GM23248 (cell line): ENCODE measurements at regions not wholly inside any gene's neighbourhood (a gene's known extent, or its start where the extent isn't known, plus 50 kb on each side); places are given as distances from the start of the nearest gene placed in this dataset.

Experiments used
- DNase-seq: peaks from one replicate; pipeline ENCODE4 v3.0.0-alpha.2; 2015
- H2AFZ ChIP-seq: fragments of 200-600 bp; sonication (generic); 2 replicates; pipeline ENCODE4 v1.6.1; 2016; ENCODE audit warnings: antibody characterized with exemption
- H3F3A ChIP-seq: fragments of 200-600 bp; sonication (generic); 2 replicates; pipeline ENCODE4 v1.6.1; 2016; ENCODE audit warnings: mild to moderate bottlenecking, antibody characterized with exemption, mixed run types; ENCODE audit not compliant: insufficient read depth
- H3K27ac ChIP-seq: fragments of 200-600 bp; sonication (generic); 2 replicates; pipeline ENCODE4 v1.5.1; 2016; ENCODE audit warnings: mild to moderate bottlenecking
- H3K27me3 ChIP-seq: fragments of 200-600 bp; sonication (generic); replicated peaks from 2 replicates; pipeline ENCODE4 v1.6.1; 2016; ENCODE audit warnings: mild to moderate bottlenecking; ENCODE audit not compliant: insufficient read depth
- H3K36me3 ChIP-seq: fragments of 200-600 bp; sonication (generic); 2 replicates; pipeline ENCODE4 v1.6.1; 2016; ENCODE audit warnings: low read depth, mild to moderate bottlenecking
- H3K4me1 ChIP-seq: fragments of 200-600 bp; sonication (generic); 2 replicates; pipeline ENCODE4 v1.6.1; 2016; ENCODE audit warnings: mild to moderate bottlenecking; ENCODE audit not compliant: insufficient read depth
- H3K4me2 ChIP-seq: fragments of 200-600 bp; sonication (generic); one replicate; pipeline ENCODE4 v1.6.1; 2016; ENCODE audit warnings: mild to moderate bottlenecking; ENCODE audit not compliant: unreplicated experiment
- H3K4me3 ChIP-seq: fragments of 200-600 bp; sonication (generic); 2 replicates; pipeline ENCODE4 v1.5.1; 2016; ENCODE audit warnings: mild to moderate bottlenecking
- H3K79me2 ChIP-seq: fragments of 200-600 bp; sonication (generic); 2 replicates; pipeline ENCODE4 v1.6.1; 2016; ENCODE audit warnings: mild to moderate bottlenecking; ENCODE audit not compliant: insufficient read depth
- H3K9ac ChIP-seq: fragments of 200-600 bp; sonication (generic); 2 replicates; pipeline ENCODE4 v1.6.1; 2016; ENCODE audit warnings: mild to moderate bottlenecking
- H3K9me2 ChIP-seq: fragments of 200-600 bp; sonication (generic); 2 replicates; pipeline ENCODE4 v1.6.1; 2016; ENCODE audit warnings: mixed run types, mild to moderate bottlenecking, moderate library complexity; ENCODE audit not compliant: insufficient read depth
- H3K9me3 ChIP-seq: fragments of 200-600 bp; sonication (generic); one replicate; pipeline ENCODE4 v1.6.1; 2017; ENCODE audit warnings: low read depth
- H4K20me1 ChIP-seq: fragments of 200-600 bp; sonication (generic); 2 replicates; pipeline ENCODE4 v1.6.0; 2016; ENCODE audit not compliant: insufficient read depth
- EZH2 ChIP-seq: fragments of 200-600 bp; sonication (generic); IDR thresholded peaks from 2 replicates; pipeline ENCODE4 v1.6.1; 2018; ENCODE audit warnings: antibody characterized with exemption, mild to moderate bottlenecking; ENCODE audit not compliant: insufficient read depth, poor library complexity, severe bottlenecking
- EZH2phosphoT487 ChIP-seq: fragments of 200-600 bp; sonication (generic); IDR thresholded peaks from 2 replicates; pipeline ENCODE4 v1.6.1; 2018; ENCODE audit warnings: antibody characterized with exemption, moderate library complexity, mild to moderate bottlenecking, low read depth; ENCODE audit not compliant: insufficient read depth
- WGBS, 2 experiments: methylation state at CpG; one replicate each; pipeline ENCODE4 v1.1.6; 2015 to 2017; ENCODE audit warnings: low lambda C conversion rate in 2 of 2, low coverage in 1 of 2; ENCODE audit errors: missing lambda C conversion rate in 2 of 2; 5-methylcytosine and 5-hydroxymethylcytosine counted together
- in situ Hi-C: fragments of 300-500 bp; cut with MboI; formaldehyde crosslinking; loops from 2 replicates; pipeline ENCODE4 v1.15.0; 2020

- no peaks in the 10 kb centered on the region for H3F3A ChIP-seq
- no peaks in the 10 kb centered on the region for H3K9me2 ChIP-seq
- peaks cover 4% of the 10 kb centered on the region; the same call in 1 of the 2 replicates for H3K27me3 ChIP-seq
- no peaks in the 10 kb centered on the region for H4K20me1 ChIP-seq
- no peak overlapping the region for H3K4me3 ChIP-seq
- TF ChIP-seq EZH2: no peak
- TF ChIP-seq EZH2phosphoT487: no peak
- no peak overlapping the region for H3K9ac ChIP-seq
- H3K27ac ChIP-seq: no peak overlapping the region
- DNase-seq: no peak
- in situ Hi-C loops: no loop called here
- H3K79me2 ChIP-seq: no peaks in the 10 kb centered on the region
- no peaks in the 10 kb centered on the region for H3K9me3 ChIP-seq
- H3K36me3 ChIP-seq: no peaks in the 10 kb centered on the region
- H2AFZ ChIP-seq: no peak overlapping the region
- H3K4me1 ChIP-seq: no peaks in the 10 kb centered on the region
- WGBS, 2 experiments: 69 to 72% methylated on average over 3 of the region's 3 CpGs
- no peak overlapping the region for H3K4me2 ChIP-seq
Measured at GRCh38 chr15:57824186-57824585, 117.7 kb downstream of the POLR2M start.

- WGBS, 2 experiments: 72 to 81% methylated on average over 5 of the region's 5 CpGs
- Histone ChIP-seq H3K27ac (no peak overlapping the region), H3K9me3 (no peaks in the 10 kb centered on the region), H2AFZ (no peak overlapping the region), H3K4me3 (no peak overlapping the region), H3K36me3 (no peaks in the 10 kb centered on the region), H3K27me3 (peaks cover 18% of the 10 kb centered on the region), H3K9me2 (no peaks in the 10 kb centered on the region), H3K79me2 (no peaks in the 10 kb centered on the region), H3K9ac (no peak overlapping the region), H3K4me2 (no peak overlapping the region), H3K4me1 (no peaks in the 10 kb centered on the region), H3F3A (no peaks in the 10 kb centered on the region), H4K20me1 (no peaks in the 10 kb centered on the region)
- no peak for DNase-seq
- TF ChIP-seq EZH2phosphoT487: no peak
- no peak for TF ChIP-seq EZH2
- in situ Hi-C loops: no loop called here
Measured at GRCh38 chr15:57827021-57827420, 120.5 kb downstream of the POLR2M start.

DNA sequence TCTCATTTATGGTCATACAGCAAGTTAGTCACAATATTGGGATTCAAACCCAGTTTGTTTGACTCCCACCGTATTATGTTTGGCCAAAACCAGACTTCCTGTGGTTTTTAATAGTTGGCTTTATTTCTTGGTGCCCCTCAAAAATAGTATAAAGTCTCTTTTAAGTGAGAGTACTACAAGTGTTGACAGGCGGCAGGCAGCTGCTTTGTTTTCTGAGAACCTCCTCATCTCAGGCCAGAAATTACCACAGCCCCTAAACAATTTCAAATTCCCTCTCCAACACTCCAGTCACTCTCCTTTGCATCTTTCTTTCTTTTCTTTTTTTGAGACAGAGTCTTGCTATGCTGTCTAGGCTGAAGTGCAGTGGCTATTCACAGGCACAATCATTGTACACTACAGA lies 121.5 kb downstream of the POLR2M start:
- H3K9ac ChIP-seq: no peak overlapping the region
- WGBS, 2 experiments: 73 to 81% methylated on average over 2 of the region's 2 CpGs
- H3K27me3 ChIP-seq: peaks cover 27% of the 10 kb centered on the region
- TF ChIP-seq EZH2phosphoT487: no peak
- TF ChIP-seq EZH2: no peak
- no peaks in the 10 kb centered on the region for H3K9me3 ChIP-seq
- no peak overlapping the region for H3K27ac ChIP-seq
- no peaks in the 10 kb centered on the region for H3K4me1 ChIP-seq
- H3F3A ChIP-seq: no peaks in the 10 kb centered on the region
- H2AFZ ChIP-seq: no peak overlapping the region
- H3K9me2 ChIP-seq: no peaks in the 10 kb centered on the region
- H3K4me3 ChIP-seq: no peak overlapping the region
- in situ Hi-C loops: no loop called here
- H4K20me1 ChIP-seq: no peaks in the 10 kb centered on the region
- no peaks in the 10 kb centered on the region for H3K36me3 ChIP-seq
- no peaks in the 10 kb centered on the region for H3K79me2 ChIP-seq
- H3K4me2 ChIP-seq: no peak overlapping the region
- no peak for DNase-seq

GRCh38 chr15:57832183-57832582 lies 125.7 kb downstream of the POLR2M start:
- in situ Hi-C loops: no loop called here
- no peaks in the 10 kb centered on the region for H4K20me1 ChIP-seq
- no peak overlapping the region for H3K4me2 ChIP-seq
- H3K4me3 ChIP-seq: no peak overlapping the region
- H3K9me3 ChIP-seq: no peaks in the 10 kb centered on the region
- H3K27me3 ChIP-seq: peaks cover 36% of the 10 kb centered on the region
- no peak for TF ChIP-seq EZH2
- TF ChIP-seq EZH2phosphoT487: no peak
- no peaks in the 10 kb centered on the region for H3K9me2 ChIP-seq
- H3K27ac ChIP-seq: no peak overlapping the region
- H3K4me1 ChIP-seq: no peaks in the 10 kb centered on the region
- 76 to 78% methylated on average over 1 of the region's 1 CpG for WGBS, 2 experiments
- H3K79me2 ChIP-seq: no peaks in the 10 kb centered on the region
- DNase-seq: no peak
- no peak overlapping the region for H3K9ac ChIP-seq
- no peak overlapping the region for H2AFZ ChIP-seq
- H3K36me3 ChIP-seq: no peaks in the 10 kb centered on the region
- H3F3A ChIP-seq: no peaks in the 10 kb centered on the region

GRCh38 chr15:57835119-57835518 lies 128.6 kb downstream of the POLR2M start:
- Histone ChIP-seq H3K9me2 (no peaks in the 10 kb centered on the region), H3K79me2 (no peaks in the 10 kb centered on the region), H3K9ac (no peak overlapping the region), H3K4me2 (no peak overlapping the region), H3F3A (no peaks in the 10 kb centered on the region), H3K4me3 (no peak overlapping the region), H4K20me1 (no peaks in the 10 kb centered on the region), H3K27ac (no peak overlapping the region), H3K9me3 (no peaks in the 10 kb centered on the region), H3K36me3 (no peaks in the 10 kb centered on the region), H3K27me3 (peaks cover 24% of the 10 kb centered on the region), H2AFZ (no peak overlapping the region), H3K4me1 (no peaks in the 10 kb centered on the region)
- no peak for DNase-seq
- in situ Hi-C loops: no loop called here
- TF ChIP-seq EZH2phosphoT487 (no peak), EZH2 (no peak)
- 62 to 64% methylated on average over 3 of the region's 3 CpGs for WGBS, 2 experiments
